ENCODE measurements at regions not wholly inside any gene's neighbourhood (a gene's known extent, or its start where the extent isn't known, plus 50 kb on each side); places are given as distances from the start of the nearest gene placed in this dataset.

DNA sequence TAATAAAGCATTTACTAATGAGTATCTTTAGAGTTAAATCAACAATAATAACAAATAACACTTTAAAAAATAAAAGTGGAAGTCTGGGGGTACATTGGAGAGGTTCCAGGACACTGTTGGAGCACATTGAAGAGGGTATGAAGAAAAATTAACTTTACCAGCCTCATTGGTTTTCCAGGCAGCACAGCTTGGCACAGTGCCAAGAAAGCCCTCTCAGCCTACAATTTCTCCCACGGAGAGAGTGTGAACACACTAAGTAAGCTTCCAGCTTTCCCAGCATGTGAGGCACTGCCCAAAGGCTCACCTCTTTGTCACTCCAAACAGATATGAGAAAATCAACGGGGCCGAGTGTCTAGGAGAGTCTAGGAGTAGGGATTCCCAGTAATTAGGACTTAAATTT is 1912.8 kb upstream of the NUDT12 start:
- Histone ChIP-seq H3K9ac (ENCODE audit: low read length in 3 of 3) (no peak overlapping the region), H3K27ac (ENCODE audit: low read depth in 2 of 2, low read length in 2 of 2) (no peak overlapping the region), H3K4me1 (ENCODE audit: control insufficient read depth in 2 of 3, insufficient read depth in 2 of 3, low read depth in 1 of 3, low read length in 3 of 3) (no peaks in the 10 kb centered on the region), H3K4me3 (ENCODE audit: low read length in 3 of 3) (no peak overlapping the region), H3K27me3 (ENCODE audit: control insufficient read depth, insufficient read depth, low read length) (no peaks in the 10 kb centered on the region), H3K9me3 (ENCODE audit: control insufficient read depth in 2 of 3, insufficient read depth in 1 of 3, low read length in 3 of 3) (no peaks in the 10 kb centered on the region), H3K36me3 (ENCODE audit: control insufficient read depth in 2 of 3, insufficient read depth in 3 of 3, low read length in 3 of 3) (no peaks in the 10 kb centered on the region)
- peak in 1 of 5 donors; percentile 9 for DNase-seq
- no peak for FAIRE-seq
- intact Hi-C loops (cut with DNase I) = no loop called here
- TF ChIP-seq, protein P1, sequence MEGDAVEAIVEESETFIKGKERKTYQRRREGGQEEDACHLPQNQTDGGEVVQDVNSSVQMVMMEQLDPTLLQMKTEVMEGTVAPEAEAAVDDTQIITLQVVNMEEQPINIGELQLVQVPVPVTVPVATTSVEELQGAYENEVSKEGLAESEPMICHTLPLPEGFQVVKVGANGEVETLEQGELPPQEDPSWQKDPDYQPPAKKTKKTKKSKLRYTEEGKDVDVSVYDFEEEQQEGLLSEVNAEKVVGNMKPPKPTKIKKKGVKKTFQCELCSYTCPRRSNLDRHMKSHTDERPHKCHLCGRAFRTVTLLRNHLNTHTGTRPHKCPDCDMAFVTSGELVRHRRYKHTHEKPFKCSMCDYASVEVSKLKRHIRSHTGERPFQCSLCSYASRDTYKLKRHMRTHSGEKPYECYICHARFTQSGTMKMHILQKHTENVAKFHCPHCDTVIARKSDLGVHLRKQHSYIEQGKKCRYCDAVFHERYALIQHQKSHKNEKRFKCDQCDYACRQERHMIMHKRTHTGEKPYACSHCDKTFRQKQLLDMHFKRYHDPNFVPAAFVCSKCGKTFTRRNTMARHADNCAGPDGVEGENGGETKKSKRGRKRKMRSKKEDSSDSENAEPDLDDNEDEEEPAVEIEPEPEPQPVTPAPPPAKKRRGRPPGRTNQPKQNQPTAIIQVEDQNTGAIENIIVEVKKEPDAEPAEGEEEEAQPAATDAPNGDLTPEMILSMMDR (IDR thresholded peaks at IDR 0.05; ENCODE audit: borderline replicate concordance, extremely low read depth, insufficient read depth) = no peak

DNA sequence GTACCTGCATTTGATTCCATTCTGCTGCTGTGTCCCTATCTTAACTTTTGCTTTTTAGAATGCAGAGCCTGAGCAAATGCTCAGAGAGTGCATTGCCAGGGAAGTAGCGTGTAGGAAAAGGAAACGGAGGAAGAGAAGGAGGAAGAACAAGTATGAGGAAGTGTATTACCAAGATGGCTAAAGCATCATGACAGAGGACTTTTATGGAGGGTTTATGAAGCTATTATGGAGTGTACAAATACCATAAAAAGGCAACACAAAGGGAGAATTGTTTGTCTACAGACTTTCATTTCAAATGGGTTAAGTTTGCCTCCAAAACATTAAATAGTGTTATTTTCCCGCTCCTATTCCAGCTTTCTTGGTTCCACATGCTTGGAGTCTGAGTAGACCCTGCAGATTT is 1899.8 kb upstream of the NUDT12 start:
- Histone ChIP-seq H3K27me3 (ENCODE audit: control insufficient read depth, insufficient read depth, low read length) (no peaks in the 10 kb centered on the region), H3K9ac (ENCODE audit: low read length in 3 of 3) (no peak overlapping the region), H3K4me3 (ENCODE audit: low read length in 3 of 3) (no peak overlapping the region), H3K27ac (ENCODE audit: low read depth in 2 of 2, low read length in 2 of 2) (no peak overlapping the region), H3K4me1 (ENCODE audit: control insufficient read depth in 2 of 3, insufficient read depth in 2 of 3, low read depth in 1 of 3, low read length in 3 of 3) (no peaks in the 10 kb centered on the region), H3K36me3 (ENCODE audit: control insufficient read depth in 2 of 3, insufficient read depth in 3 of 3, low read length in 3 of 3) (no peaks in the 10 kb centered on the region), H3K9me3 (ENCODE audit: control insufficient read depth in 2 of 3, insufficient read depth in 1 of 3, low read length in 3 of 3) (peaks cover 0 to 3% (median 0%) of the 10 kb centered on the region in 3 donors)
- intact Hi-C loops (cut with DNase I) = no loop called here
- DNase-seq (no peak), FAIRE-seq (no peak)
- TF ChIP-seq, protein P1 (IDR thresholded peaks at IDR 0.05; ENCODE audit: borderline replicate concordance, extremely low read depth, insufficient read depth) = no peak

DNA sequence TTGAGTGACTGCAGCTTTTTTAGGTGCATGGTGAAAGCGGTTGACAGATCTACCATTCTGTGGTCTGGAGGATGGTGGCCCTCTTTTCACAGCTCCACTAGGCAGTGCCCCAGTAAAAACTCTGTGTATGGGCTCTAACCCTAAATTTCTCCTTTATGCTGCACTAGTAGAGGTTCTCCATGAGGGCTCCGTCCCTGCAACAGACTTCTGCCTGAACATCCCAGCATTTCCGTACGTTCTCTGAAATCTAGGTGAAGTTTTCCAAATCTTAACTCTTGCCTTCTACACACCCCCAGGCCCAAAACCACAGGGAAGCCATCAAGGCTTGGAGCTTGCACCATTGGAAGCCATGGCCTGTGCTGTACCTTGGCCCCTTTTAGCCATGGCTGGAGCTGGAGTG is 1898.1 kb upstream of the NUDT12 start:
- TF ChIP-seq, protein P1 (IDR thresholded peaks at IDR 0.05; ENCODE audit: borderline replicate concordance, extremely low read depth, insufficient read depth) = no peak
- no peak overlapping the region for H3K9ac ChIP-seq (ENCODE audit: low read length in 3 of 3)
- no peak for FAIRE-seq
- H3K9me3 ChIP-seq (ENCODE audit: control insufficient read depth in 2 of 3, insufficient read depth in 1 of 3, low read length in 3 of 3) = peaks cover 0 to 3% (median 0%) of the 10 kb centered on the region in 3 donors
- no peaks in the 10 kb centered on the region for H3K36me3 ChIP-seq (ENCODE audit: control insufficient read depth in 2 of 3, insufficient read depth in 3 of 3, low read length in 3 of 3)
- no peaks in the 10 kb centered on the region for H3K27me3 ChIP-seq (ENCODE audit: control insufficient read depth, insufficient read depth, low read length)
- no peak overlapping the region for H3K4me3 ChIP-seq (ENCODE audit: low read length in 3 of 3)
- H3K27ac ChIP-seq (ENCODE audit: low read depth in 2 of 2, low read length in 2 of 2) = no peak overlapping the region
- intact Hi-C loops (cut with DNase I) = no loop called here
- no peak for DNase-seq
- no peaks in the 10 kb centered on the region for H3K4me1 ChIP-seq (ENCODE audit: control insufficient read depth in 2 of 3, insufficient read depth in 2 of 3, low read depth in 1 of 3, low read length in 3 of 3)

DNA sequence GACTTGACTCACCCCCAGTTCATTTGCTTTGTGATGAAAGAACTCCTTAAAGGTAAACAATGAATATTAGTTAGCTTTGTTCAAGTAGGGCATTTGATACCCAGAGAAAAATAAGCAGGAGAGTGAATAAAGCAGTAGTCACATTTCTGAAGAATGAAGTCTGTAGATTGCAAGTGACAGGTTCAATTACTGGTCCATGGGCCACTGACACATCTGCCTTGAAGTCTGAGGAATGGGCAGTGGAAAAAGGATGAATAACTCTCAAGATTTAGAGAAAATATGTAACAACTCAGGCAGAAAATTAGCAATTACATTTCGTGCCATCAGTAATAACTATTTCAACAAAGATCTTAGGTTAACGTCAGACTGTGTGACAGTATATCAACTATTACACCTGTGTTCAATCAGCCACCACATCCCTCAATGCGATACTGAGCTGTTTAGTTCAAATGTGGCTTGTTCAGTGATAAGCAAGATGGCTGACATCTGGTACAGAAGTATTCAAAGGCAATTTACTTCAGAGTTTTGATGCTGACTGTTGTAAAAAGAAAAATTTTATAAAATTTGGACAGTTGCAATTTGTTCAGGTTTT is 1890.7 kb upstream of the NUDT12 start:
- no peak overlapping the region for H3K9ac ChIP-seq (ENCODE audit: low read length in 3 of 3)
- TF ChIP-seq, protein P1 (IDR thresholded peaks at IDR 0.05; ENCODE audit: borderline replicate concordance, extremely low read depth, insufficient read depth) = no peak
- DNase-seq (no peak), FAIRE-seq (no peak)
- H3K4me1 ChIP-seq (ENCODE audit: control insufficient read depth in 2 of 3, insufficient read depth in 2 of 3, low read depth in 1 of 3, low read length in 3 of 3) = no peaks in the 10 kb centered on the region
- no peaks in the 10 kb centered on the region for H3K27me3 ChIP-seq (ENCODE audit: control insufficient read depth, insufficient read depth, low read length)
- no peak overlapping the region for H3K4me3 ChIP-seq (ENCODE audit: low read length in 3 of 3)
- H3K27ac ChIP-seq (ENCODE audit: low read depth in 2 of 2, low read length in 2 of 2) = no peak overlapping the region
- H3K36me3 ChIP-seq (ENCODE audit: control insufficient read depth in 2 of 3, insufficient read depth in 3 of 3, low read length in 3 of 3) = no peaks in the 10 kb centered on the region
- intact Hi-C loops (cut with DNase I) = no loop called here
- H3K9me3 ChIP-seq (ENCODE audit: control insufficient read depth in 2 of 3, insufficient read depth in 1 of 3, low read length in 3 of 3) = no peaks in the 10 kb centered on the region
